ENCODE measurements at regions not wholly inside any gene's neighbourhood (a gene's known extent, or its start where the extent isn't known, plus 50 kb on each side); places are given as distances from the start of the nearest gene placed in this dataset.
A peak's percentile ranks its signal among the peaks of the same experiment; 100 is the strongest.
"Not testable (repeated sequence)": the region's sequence is repeated elsewhere in the genome, so short reads cannot be mapped to it uniquely, and the experiment has no call there.

DNA sequence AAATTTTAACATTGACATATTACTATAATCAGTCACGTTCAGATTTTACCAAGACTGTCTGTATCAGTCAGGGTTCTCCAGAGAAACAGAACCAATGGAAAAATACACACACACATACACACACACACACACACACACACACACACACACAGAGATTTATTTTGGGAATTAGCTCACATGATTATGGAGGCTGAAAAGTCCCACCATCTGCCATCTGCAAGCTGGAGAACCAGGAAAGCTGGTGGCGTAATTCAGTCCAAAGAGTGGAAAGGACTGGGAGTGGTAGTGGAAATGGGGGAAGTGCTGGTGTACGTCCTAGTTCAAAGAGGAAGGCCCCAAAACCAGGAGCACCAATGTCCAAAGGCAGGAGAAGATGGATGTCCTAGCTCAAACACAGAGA, 166.4 kb downstream of the AKAIN1 start:
- in situ Hi-C loops (cut with HindIII; ENCODE audit: low sequenced_read_pairs) = no loop called here
- peak; percentile 40 for DNase-seq (ENCODE audit: low spot score)

DNA sequence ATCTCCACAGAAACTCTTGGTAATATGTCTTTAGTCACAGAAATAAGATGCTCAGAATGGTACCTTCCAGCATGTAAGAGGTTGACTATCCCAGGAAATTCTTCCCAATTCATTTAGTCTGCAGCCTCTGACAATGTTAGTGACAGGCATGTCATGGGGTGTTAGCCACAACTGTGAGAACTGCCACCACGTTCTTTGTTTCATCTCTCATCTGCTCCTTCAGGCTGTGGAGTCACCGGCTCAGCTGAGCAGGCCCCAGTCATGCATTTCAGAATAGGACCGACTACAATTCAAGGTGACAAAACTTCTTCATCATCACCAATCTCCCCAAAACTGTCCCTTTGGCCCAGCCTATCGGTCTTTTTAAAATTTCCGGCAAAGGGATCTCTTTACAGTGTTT, 167.5 kb downstream of the AKAIN1 start:
- in situ Hi-C loops (cut with HindIII; ENCODE audit: low sequenced_read_pairs) = no loop called here
- DNase-seq (ENCODE audit: low spot score) = no peak

DNA sequence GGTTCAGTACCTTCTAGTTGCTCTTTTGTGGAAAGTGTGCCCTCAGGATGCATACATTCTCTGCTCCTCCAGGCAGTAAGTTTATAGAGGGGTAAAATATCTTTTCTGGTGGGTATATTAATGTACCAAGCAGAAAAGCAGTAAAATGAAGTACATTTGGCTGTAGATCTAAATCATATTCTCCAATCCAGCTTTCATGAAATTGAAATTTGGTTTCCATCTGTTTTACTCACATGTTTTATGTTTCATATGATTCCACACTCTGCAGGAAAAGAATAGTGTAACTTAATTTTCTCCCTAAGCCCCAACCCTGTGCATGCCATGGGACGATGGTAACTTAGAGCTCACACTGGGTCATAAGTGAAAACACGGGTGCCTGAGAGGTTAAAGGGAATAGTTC, 172.3 kb downstream of the AKAIN1 start:
- in situ Hi-C loops (cut with HindIII; ENCODE audit: low sequenced_read_pairs) = no loop called here
- no peak for DNase-seq (ENCODE audit: low spot score)

DNA sequence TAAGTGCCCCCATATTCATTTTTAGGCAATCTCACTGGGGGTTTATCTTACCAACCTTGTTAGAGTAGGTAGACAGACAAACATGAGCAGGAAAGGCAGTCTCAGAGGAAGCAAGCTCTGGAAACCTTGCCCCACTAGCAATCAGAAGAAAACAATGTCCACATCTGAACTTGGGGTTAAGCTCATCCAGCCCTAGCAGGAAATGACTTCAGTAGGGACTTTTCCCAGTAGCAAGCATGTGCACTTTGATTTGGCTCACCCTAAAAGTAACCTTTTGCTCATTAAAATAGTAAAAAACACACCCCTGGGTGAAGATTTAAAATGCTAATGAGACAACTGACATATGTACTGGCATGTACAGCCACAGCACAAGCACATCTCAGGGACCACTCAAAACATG, 175.5 kb downstream of the AKAIN1 start:
- no peak for DNase-seq (ENCODE audit: low spot score)
- in situ Hi-C loops (cut with HindIII; ENCODE audit: low sequenced_read_pairs) = no loop called here

DNA sequence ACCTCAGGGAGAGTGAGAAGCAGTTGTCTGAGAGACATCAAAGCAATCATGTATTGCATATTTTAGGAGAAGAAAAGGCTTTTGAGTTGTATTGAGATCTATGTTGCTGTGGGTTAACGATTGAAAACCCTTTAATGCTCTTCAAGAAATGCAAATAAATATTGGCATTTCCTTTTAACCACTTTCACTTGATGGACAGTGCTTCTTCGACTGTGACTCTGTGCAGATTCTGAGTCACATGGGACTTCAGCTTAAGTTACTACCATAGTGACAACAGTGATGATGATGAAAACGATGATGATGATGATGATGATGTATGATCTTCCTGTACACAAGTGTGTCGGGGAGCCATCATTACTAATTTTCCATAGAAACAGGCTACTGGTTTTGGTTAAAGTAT, 181.8 kb downstream of the AKAIN1 start:
- no peak for DNase-seq (ENCODE audit: low spot score)
- in situ Hi-C loops (cut with HindIII; ENCODE audit: low sequenced_read_pairs) = no loop called here

DNA sequence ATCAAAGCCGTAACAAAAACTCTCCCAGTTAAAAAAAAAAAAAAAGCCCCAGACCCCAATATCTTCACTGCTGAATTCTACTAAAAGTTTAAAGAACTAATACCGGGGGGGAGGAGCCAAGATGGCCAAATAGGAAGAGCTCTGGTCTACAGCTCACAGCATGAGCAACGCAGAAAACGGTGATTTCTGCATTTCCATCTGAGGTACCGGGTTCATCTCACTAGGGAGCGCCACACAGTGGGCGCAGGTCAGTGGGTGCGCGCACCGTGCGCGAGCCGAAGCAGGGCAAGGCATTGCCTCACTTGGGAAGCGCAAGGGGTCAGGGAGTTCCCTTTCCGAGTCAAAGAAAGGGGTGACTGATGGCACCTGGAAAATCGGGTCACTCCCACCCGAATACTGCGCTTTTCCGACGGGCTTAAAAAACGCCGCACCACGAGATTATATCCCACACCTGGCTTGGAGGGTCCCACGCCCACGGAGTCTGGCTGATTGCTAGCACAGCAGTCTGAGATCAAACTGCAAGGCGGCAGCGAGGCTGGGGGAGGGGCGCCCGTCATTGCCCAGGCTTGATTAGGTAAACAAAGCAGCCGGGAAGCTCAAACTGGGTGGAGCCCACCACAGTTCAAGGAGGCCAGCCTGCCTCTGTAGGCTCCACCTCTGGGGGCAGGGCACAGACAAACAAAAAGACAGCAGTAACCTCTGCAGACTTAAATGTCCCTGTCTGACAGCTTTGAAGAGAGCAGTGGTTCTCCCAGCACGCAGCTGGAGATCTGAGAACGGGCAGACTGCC, 192.8 kb downstream of the AKAIN1 start:
- DNase-seq (ENCODE audit: low spot score); in situ Hi-C loops (cut with HindIII; ENCODE audit: low sequenced_read_pairs): not testable (repeated sequence)

DNA sequence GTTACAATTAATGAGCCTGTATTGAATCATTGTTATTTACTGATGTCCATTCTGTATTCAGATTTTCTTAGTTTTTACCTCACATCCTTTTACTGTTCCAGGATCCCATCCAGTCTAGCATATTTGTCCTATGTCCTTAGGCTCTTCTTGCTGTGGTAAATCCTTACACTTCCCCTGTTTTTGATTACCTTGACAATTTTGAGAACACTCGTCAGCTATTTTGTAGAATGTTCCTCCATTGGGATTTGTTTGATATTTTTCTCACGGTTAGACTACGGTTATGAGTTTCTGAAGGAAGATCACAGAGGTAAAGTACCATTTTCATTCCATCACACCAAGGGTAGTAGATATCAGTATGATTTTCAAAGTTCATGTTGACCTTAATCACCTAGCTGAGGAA, 202.3 kb downstream of the AKAIN1 start:
- in situ Hi-C loops (cut with HindIII; ENCODE audit: low sequenced_read_pairs) = no loop called here
- no peak for DNase-seq (ENCODE audit: low spot score)

DNA sequence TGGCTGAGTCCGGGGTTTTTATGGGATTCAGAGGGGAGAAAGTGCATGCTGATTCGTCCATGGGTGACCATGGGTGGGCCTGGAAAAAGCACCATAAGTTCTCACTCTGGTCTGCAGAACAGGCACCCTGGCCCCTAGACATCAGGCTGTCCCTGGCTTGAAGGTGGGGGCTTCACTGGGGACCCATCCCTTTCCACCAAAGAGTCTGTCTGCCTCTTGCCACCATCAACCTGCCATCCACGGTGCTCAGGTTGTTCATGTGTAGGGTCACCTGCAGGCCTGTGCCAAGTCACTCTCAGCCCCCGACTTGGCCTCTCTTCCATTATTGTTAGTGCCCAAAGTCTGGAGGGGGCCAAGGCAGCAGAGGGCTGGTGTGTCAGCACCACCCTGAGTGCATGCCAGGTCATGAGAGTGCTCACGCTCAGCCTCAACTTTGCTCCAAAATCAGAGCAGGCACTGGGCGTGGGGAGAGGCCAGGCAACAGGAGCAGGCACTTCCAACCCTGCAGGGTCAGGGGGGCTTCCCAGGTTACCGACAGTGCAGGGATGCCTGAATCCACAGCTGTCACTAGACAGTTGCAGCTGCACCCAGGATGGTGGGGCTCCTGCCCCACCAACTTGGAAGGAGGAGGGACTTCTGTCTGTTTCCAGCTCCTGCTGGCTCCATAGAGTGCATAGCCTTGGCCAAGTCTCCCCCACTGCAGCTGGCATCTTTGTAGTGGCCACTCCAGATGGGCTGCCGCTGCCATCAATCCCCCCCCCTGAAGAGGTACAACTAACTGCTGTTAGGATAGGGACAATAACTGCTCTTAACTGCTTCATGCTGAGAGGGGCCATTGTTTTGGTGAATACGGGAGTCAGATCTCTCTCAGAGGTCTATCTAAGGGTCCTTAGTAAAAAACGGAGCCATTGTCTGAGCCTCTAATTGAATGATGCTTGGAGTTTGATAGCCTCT, 209.3 kb downstream of the AKAIN1 start:
- in situ Hi-C loops (cut with HindIII; ENCODE audit: low sequenced_read_pairs) = no loop called here
- no peak for DNase-seq (ENCODE audit: low spot score)

DNA sequence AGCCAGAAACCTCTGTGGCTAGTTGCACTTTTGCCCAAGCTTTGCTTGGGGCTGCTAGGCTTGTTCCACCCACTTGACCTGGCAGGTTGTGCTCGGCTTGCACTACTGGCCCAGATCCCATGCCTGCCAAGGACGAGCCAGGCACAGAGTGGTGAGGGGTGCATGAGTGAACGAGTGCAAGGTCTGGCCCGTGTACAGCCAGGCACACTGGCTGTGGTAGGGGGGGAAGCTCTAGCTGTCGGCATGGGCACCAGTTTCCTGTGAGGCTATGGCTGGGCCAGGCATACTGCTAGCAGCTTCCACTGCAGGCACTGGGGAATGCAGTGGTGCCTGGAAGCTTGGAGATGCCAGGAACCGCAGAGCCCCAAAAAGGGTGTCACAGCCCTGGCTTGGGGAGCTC, 210.4 kb downstream of the AKAIN1 start:
- no peak for DNase-seq (ENCODE audit: low spot score)
- in situ Hi-C loops (cut with HindIII; ENCODE audit: low sequenced_read_pairs) = no loop called here

DNA sequence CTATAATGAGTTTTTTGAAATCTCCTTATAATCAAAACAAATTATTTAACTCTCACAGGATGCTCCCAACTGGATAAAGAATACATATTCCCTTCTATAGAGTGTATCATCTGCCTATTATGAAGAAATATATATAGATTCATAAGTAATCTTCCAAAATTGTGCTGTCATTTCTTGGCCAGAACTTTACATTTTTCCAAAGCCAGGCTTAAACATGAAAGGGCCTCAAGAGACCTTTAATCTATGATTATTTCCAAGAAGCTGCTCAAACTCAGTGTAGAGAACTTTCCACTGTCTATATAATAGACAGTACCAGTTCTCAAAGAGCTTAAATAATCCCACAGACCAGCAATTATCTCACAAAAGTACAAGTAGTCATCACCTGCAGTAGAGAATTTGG, 211.0 kb downstream of the AKAIN1 start:
- in situ Hi-C loops (cut with HindIII; ENCODE audit: low sequenced_read_pairs) = no loop called here
- no peak for DNase-seq (ENCODE audit: low spot score)

DNA sequence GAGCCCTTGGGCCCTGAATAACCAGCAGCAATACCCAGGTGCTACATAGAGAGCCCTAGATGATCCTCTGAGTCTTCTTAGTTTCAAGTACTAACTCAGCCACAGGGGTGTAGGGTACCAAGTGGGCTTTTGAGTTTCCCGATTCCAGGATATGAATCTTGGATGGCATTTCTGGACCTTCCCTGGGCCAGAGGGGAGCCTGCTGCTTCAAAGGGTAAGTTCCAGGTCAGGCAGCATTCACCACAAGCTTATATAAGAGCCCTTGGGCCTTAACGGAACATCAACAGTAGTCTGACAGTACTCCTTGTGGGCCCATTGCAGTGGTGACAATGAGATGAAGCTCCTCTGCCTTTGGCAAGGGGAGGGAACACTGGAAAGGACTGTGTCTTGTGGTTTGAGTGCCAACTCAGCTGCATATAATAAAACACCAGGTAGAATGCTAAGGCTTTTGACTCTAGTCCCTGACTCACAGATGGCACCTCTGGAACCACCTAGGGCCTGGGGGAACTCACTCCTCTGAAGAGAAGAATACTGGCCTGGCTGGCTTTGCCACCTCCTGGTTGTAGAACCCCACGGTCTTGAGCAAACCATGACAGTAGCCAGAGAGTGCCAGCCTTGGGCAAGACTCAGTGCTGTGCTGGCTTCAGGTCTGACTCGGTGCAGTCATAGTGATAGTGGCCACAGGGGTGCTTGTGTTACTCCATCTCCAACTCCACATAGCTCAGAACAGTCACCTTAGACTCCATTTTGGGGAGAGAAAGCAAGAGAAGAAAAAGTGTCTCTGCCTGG, 235.7 kb downstream of the AKAIN1 start:
- no peak for DNase-seq (ENCODE audit: low spot score)
- in situ Hi-C loops (cut with HindIII; ENCODE audit: low sequenced_read_pairs) = no loop called here

DNA sequence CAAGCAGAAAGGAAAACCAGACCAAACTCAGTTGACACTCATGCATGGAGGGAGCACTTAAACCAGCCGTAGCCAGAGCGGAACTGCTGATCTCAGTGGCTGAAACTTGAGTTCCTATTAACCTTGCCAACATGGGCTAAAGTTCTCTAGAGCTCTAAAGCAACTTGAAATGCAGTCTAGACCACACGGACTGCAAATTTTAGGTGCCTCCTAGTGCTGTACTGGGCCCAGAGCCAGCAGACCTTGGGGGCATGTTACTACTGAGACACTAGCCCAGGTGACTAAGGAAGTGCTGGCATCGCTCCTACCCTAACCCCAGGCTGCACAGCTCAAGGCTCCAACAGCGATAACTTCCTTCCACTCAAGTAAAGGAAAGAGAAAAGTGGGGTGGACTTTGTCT, 236.5 kb downstream of the AKAIN1 start:
- in situ Hi-C loops (cut with HindIII; ENCODE audit: low sequenced_read_pairs) = no loop called here
- no peak for DNase-seq (ENCODE audit: low spot score)

DNA sequence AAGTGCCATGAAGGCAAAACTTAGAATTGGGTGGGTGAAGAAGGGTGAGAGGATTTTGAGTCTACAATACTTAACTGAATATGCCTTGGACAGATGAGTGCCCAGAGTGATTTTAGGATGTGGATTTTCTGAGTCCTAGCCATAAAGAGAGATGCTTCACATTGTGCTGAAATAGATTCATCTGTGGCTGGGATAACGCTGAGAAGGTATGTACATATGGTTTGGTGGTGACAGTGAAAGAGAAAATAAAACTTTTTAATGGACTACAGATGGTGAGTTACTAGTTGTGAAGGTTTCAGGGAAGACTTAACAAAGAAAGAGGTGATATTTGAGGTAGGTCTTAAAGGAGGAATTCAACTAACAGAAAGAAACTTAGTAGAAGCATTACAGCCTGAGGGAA, 265.8 kb downstream of the AKAIN1 start:
- in situ Hi-C loops (cut with HindIII; ENCODE audit: low sequenced_read_pairs) = no loop called here
- DNase-seq (ENCODE audit: low spot score) = no peak

DNA sequence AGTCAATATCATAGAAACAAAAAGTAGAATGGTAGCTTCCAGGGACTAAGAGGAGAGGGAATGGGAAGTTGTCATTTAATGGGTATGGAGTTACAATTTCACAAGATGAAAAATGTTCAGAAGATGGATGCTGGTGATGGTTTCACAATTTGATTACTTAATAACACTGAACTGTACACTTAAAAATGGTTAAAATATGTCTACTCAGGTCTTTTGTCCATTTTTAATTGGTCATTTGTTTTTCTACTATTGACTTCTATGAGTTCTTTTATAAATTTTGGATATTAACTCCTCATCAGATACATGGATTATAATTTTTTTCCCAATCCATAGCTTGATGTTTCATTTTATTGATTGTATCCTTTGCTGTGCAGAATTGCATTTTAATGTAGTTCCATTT, 275.5 kb downstream of the AKAIN1 start:
- DNase-seq (ENCODE audit: low spot score) = no peak

DNA sequence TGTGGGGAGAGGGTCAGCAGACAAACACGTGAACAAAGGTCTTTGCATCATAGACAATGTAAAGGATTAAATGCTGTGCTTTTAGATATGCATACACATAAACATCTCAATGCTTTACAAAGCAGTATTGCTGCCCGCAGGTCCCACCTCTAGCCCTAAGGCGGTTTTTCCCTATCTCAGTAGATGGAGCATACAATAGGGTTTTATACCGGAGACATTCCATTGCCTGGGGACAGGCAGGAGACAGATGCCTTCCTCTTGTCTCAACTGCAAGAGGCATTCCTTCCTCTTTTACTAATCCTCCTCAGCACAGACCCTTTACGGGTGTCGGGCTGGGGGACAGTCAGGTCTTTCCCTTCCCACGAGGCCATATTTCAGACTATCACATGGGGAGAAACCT, 279.5 kb downstream of the AKAIN1 start:
- in situ Hi-C loops (cut with HindIII; ENCODE audit: low sequenced_read_pairs); DNase-seq (ENCODE audit: low spot score): not testable (repeated sequence)

More for the DNA sequence above, 275.5 kb downstream of the AKAIN1 start:
- in situ Hi-C loops (cut with HindIII; ENCODE audit: low sequenced_read_pairs) = no loop called here

DNA sequence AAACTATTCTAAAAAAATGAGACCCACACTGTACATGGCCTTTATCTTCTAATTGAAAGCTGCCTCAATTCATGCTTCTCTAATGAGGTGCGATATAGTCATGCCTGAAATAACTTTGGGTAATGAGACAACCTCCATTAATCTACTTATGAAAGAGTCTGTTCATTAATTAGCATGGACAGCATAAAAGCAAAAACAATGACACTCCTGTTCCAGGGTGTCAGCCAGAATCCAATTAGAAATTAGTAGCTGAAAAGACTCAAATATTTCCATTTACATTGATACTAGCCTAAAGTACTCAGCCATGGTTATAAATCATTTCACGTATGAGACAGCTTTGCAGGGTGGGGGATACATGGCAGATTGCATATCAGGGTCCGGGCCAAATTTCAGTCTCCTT, 288.7 kb downstream of the AKAIN1 start:
- in situ Hi-C loops (cut with HindIII; ENCODE audit: low sequenced_read_pairs) = no loop called here
- no peak for DNase-seq (ENCODE audit: low spot score)

DNA sequence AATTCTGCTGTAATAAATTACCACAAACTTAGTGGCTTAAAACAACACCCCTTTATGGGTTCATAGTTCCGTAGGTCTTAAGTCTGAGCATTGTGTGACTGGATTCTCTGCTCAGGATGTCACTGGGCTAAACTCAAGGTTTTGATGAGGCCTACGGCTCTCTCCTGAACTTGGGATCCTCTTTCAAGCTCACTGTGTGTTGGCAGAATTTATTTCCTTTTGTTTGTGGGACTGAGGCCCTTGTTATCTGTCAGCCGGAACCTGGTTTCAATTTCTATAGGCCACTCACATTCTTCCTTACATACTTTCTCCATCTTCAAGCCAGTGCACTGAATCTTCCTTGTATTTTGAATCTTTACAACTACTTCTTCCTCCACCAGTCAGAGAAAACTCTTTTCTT, 290.2 kb downstream of the AKAIN1 start:
- no peak for DNase-seq (ENCODE audit: low spot score)
- in situ Hi-C loops (cut with HindIII; ENCODE audit: low sequenced_read_pairs) = no loop called here

DNA sequence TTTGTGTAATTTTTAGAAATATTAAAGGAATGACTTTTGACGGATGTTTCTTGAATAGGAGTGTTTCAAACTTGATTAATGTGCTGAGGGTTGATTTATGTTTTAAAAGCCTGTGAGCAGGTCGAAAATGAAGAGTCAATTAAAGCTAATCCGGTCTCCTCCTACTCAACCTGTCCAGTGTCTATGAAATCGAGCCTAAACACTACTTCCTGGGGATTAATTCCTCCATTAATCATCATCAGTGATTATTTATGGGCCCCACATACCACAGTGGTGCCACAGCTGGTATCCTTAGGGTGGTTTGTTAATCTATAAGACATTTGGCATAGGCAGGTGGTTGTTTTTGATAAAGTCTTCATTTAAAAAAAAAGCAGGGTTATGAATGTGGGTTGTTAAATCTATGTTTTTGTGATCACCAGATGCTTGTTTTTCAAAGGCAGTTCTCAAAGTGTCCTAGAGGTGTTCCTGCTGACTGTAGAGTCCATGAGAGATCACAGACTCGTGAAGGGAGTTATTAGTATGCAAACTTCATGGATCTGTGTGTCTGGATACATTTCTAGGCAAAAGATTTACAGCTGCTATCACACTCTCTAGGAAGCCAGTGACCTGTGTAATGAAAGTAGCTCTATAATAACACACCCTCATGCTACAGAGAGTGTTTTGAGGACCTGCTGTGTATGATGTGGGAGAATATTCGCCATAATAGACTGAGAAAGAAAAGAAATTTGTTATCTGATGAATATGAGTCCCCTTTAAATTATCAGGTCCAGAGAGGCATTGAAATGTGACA, 308.6 kb downstream of the AKAIN1 start:
- in situ Hi-C loops (cut with HindIII; ENCODE audit: low sequenced_read_pairs) = no loop called here
- DNase-seq (ENCODE audit: low spot score) = no peak

DNA sequence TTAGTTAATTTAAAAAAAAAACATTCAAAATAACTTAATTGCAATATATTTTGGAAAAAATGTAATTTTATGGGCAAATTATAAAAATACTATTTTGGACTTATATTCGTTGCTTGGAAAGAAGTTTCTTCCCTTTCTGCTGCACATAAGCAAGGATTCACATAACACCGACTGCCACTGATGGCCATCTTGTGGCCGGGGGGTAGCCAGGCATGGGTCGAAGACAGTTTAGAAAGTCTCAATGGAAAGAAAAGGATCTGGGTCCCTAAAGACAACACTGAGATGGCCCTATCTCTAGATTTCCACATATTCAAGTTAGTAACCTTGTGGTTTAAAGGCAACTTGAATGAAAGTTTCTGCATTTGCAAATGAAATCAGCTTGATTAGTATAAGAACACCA, 318.6 kb downstream of the AKAIN1 start:
- in situ Hi-C loops (cut with HindIII; ENCODE audit: low sequenced_read_pairs) = no loop called here
- no peak for DNase-seq (ENCODE audit: low spot score)
